HEK293T (cell line): ENCODE measurements at regions not wholly inside any gene's neighbourhood (a gene's known extent, or its start where the extent isn't known, plus 50 kb on each side); places are given as distances from the start of the nearest gene placed in this dataset.
A peak's percentile ranks its signal among the peaks of the same experiment; 100 is the strongest.

Experiments used
- CTCF ChIA-PET: fragments of 350-600 bp; formaldehyde crosslinking; extraction: SDS; loops from one replicate; lab custom pipeline; 2021; ENCODE audit warnings: antibody characterized with exemption, inconsistent platforms; lab: Yijun Ruan, JAX
- POLR2A ChIA-PET: fragments of 350-600 bp; formaldehyde crosslinking; extraction: SDS; loops from one replicate; lab custom pipeline; 2020; ENCODE audit warnings: antibody characterized with exemption, inconsistent platforms; lab: Yijun Ruan, JAX
- DNase-seq: peaks from one replicate; pipeline ENCODE4 v3.0.0; 2012; ENCODE audit warnings: mixed read lengths; ENCODE audit errors: extremely low spot score
- ARNT ChIP-seq: fragments of 450-650 bp; IDR thresholded peaks from 2 replicates; pipeline ENCODE4 v1.6.1; 2017; ENCODE audit warnings: mild to moderate bottlenecking
- BHLHE40 ChIP-seq: fragments of 450-650 bp; IDR thresholded peaks from 2 replicates; pipeline ENCODE4 v1.6.1; 2016; ENCODE audit warnings: mild to moderate bottlenecking, moderate library complexity, borderline replicate concordance
- CTBP1 ChIP-seq: fragments of 450-650 bp; IDR thresholded peaks from 2 replicates; pipeline ENCODE4 v1.6.1; 2016; ENCODE audit warnings: borderline replicate concordance
- ELF4 ChIP-seq: fragments of 450-650 bp; IDR thresholded peaks from 2 replicates; pipeline ENCODE4 v1.6.1; 2017; ENCODE audit warnings: antibody characterized with exemption
- FOXA1 ChIP-seq: fragments of 450-650 bp; IDR thresholded peaks from 2 replicates; pipeline ENCODE4 v1.6.1; 2016; ENCODE audit warnings: mild to moderate bottlenecking
- FOXK2 ChIP-seq: fragments of 450-650 bp; IDR thresholded peaks from 2 replicates; pipeline ENCODE4 v1.6.1; 2016; ENCODE audit warnings: mild to moderate bottlenecking
- FOXM1 ChIP-seq: fragments of 450-650 bp; IDR thresholded peaks from 2 replicates; pipeline ENCODE4 v1.6.1; 2017; ENCODE audit warnings: mild to moderate bottlenecking, borderline replicate concordance
- HDGF ChIP-seq: fragments of 450-650 bp; IDR thresholded peaks from 2 replicates; pipeline ENCODE4 v1.6.1; 2017; ENCODE audit warnings: antibody characterized with exemption, borderline replicate concordance
- L3MBTL2 ChIP-seq: fragments of 450-650 bp; conservative IDR thresholded peaks from 2 replicates; pipeline ENCODE4 v1.6.1; 2016; ENCODE audit warnings: mild to moderate bottlenecking
- LEF1 ChIP-seq: fragments of 450-650 bp; IDR thresholded peaks from 2 replicates; pipeline ENCODE4 v1.6.1; 2017; ENCODE audit warnings: mild to moderate bottlenecking, borderline replicate concordance
- NFRKB ChIP-seq: fragments of 450-650 bp; IDR thresholded peaks from 2 replicates; pipeline ENCODE4 v1.6.1; 2016; ENCODE audit warnings: mild to moderate bottlenecking, moderate library complexity
- SP1 ChIP-seq: fragments of 450-650 bp; IDR thresholded peaks from 2 replicates; pipeline ENCODE4 v1.6.1; 2017
- SUZ12 ChIP-seq: fragments of 450-650 bp; IDR thresholded peaks from 2 replicates; pipeline ENCODE4 v1.6.1; 2016; ENCODE audit warnings: mild to moderate bottlenecking
- TARDBP ChIP-seq: fragments of 450-650 bp; IDR thresholded peaks from 2 replicates; pipeline ENCODE4 v1.6.1; 2016
- ZNF384 ChIP-seq: fragments of 450-650 bp; IDR thresholded peaks from 2 replicates; pipeline ENCODE4 v1.6.1; 2016
- TF ChIP-seq, protein P1 (sequence below): fragments of 450-650 bp; IDR thresholded peaks from 2 replicates; pipeline ENCODE4 v1.6.1; 2016

DNA sequence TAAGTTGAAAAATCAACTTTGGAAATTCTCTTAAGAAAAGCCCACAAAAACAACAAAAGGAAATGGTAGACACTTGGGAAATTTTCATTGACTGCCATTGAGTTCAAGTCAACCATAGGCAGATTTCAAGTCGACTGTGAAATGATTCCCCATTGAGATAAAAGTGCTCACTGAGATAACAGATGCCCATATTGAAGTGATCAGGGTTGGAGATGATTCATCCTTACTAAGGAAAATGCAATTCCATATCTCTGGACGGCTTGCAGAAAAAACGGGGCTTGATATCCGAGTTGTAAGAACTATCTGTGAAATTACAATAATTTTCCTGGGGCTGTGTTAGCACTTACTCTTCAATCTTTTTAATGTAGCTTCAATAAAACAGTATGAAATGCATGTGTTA lies 373.1 kb upstream of the THRB start:
- TF ChIP-seq SUZ12 (no peak), ZNF384 (no peak), FOXA1 (no peak), ELF4 (no peak), BHLHE40 (no peak), CTBP1 (no peak)
- ChIA-PET CTCF (no interaction called here), POLR2A (no interaction called here)
- DNase-seq = no peak

DNA sequence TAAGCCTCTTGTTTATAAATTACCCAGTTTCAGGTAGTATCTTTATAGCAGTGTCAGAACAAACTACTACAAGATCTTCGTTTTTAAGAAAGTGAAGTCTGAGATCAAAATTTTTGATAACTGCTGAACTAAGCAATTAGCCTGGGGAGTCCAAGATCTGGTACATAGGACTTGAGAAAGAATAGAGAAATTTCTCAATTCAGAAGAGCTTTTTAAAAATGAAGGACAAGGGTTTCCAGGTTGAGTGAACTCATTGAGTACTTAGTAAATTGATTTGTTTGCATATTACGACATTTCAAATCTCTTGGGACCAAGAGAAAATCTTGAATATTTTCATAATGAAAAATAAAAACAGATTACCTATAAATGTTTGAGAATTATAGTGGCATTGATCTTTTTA lies 386.6 kb upstream of the THRB start:
- TF ChIP-seq NFRKB (no peak), L3MBTL2 (no peak), ARNT (no peak), HDGF (no peak), ZNF384 (no peak), FOXA1 (no peak), LEF1 (no peak), SUZ12 (no peak), FOXK2 (no peak), CTBP1 (no peak), FOXM1 (no peak)
- ChIA-PET POLR2A (no interaction called here), CTCF (no interaction called here)
- no peak for DNase-seq

DNA sequence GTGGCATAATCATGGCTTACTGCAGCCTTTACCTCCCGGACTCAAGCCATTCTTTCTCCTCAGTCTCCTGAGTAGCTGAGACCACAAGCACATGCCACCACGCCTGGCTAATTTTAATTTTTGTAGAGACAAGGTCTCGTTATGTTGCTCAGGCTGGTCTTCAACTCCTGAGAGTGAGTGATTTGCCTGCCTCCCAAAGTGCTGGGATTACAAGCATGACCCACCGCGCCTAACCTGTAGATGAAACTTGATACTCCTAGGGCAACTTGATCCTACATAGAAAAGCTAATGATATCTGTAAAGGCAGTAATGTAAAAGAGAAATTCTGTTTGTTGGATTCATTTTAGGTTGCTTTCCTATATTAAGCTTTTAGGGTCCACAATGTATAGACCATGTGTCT lies 391.9 kb upstream of the THRB start:
- DNase-seq = no peak
- TF ChIP-seq FOXM1 = no peak
- no peak for TF ChIP-seq ZNF384
- no peak for TF ChIP-seq FOXA1
- TF ChIP-seq, protein P1, sequence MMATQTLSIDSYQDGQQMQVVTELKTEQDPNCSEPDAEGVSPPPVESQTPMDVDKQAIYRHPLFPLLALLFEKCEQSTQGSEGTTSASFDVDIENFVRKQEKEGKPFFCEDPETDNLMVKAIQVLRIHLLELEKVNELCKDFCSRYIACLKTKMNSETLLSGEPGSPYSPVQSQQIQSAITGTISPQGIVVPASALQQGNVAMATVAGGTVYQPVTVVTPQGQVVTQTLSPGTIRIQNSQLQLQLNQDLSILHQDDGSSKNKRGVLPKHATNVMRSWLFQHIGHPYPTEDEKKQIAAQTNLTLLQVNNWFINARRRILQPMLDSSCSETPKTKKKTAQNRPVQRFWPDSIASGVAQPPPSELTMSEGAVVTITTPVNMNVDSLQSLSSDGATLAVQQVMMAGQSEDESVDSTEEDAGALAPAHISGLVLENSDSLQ = no peak
- no peak for TF ChIP-seq L3MBTL2
- no peak for TF ChIP-seq SUZ12
- ChIA-PET CTCF (interaction anchor here (0.7 kb wide), 1 partner anchor 494 kb away, joined by 3 read pairs; no protein-coding TSS in a partner anchor), POLR2A (no interaction called here)

DNA sequence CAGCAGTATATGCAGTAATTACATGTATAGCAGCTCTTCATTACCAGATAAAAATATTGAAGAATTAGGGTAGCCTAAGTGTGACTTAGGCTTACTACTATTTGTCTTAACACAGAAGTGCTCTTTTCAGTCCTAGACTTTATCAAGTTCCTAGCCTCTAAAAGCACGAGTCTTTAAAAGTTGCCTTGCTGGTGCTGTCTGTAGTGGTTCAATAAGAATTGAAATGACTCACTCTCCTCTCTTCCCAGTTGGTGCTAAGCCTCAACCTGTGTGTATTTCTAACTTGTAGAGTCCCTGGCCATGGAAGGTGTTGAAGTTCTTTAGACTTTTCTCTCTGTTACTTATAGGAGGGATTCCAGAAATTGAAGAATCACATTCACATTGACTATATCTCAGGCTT lies 395.4 kb upstream of the THRB start:
- ChIA-PET POLR2A (no interaction called here), CTCF (no interaction called here)
- TF ChIP-seq CTBP1 (no peak), BHLHE40 (no peak)
- DNase-seq = no peak

DNA sequence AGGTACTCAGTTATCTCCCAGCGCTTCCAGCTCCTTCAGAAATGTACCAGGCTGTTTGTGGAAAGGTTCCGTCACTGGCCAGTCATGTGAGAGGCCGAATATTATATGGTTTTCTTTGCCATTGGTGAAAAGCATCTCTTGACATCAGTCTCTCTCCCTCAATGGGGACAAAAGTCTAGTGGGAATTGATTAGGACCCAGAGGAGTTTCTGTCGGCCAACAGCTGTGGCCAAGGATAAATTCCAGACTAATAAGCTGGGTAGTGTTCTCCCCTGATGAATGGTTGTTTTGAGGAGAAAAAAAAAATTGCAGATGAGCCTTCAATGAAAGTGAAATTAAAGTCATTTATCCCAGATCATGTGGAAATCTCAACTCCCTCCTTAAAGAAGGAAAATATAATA lies 404.7 kb upstream of the THRB start:
- no peak for DNase-seq
- ChIA-PET POLR2A (no interaction called here), CTCF (no interaction called here)
- no peak for TF ChIP-seq ELF4
- TF ChIP-seq FOXK2 = no peak
- TF ChIP-seq ARNT = no peak
- TF ChIP-seq CTBP1 = no peak
- no peak for TF ChIP-seq LEF1
- no peak for TF ChIP-seq SUZ12
- no peak for TF ChIP-seq HDGF
- TF ChIP-seq FOXA1 = no peak
- TF ChIP-seq, protein P1 = no peak
- TF ChIP-seq L3MBTL2 = no peak
- TF ChIP-seq FOXM1 = no peak
- TF ChIP-seq SP1 = no peak
- TF ChIP-seq TARDBP = no peak
- TF ChIP-seq ZNF384 = no peak
- no peak for TF ChIP-seq NFRKB
- TF ChIP-seq BHLHE40 = no peak

DNA sequence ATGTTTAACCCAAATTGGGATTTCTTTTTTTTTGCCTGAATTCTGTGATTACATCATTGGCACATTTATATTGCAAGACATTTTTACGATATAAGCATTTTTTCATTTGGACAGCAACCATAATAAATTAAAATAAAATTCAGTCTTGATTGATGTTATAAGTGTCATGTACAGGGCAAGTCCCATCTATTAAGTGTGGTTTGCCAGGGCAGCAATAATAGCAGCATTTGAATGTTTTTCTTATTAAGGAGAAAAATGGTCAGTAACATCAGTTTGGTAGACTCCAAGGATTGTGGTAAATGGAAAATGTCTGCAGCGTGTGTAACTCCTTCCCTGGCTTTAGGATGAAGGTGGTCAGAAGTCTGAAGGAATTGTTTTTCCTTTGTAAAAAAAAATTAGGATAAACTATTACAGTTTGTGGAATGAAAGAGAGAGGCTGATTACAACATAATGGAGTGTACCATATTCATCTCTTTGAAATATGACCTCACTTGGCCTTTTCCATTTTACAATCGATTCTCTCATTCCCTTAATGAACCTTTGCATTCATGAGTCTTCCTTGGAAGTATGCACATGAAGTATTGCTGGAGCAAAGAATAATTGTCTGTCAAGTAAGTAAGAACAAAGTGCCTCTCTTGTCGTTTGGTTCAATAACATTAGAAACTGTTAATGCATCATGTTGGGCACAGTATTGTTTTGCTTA lies 405.4 kb upstream of the THRB start:
- POLR2A ChIA-PET = no interaction called here
- no peak for DNase-seq
- CTCF ChIA-PET = no interaction called here
- TF ChIP-seq, protein P1 = peak; percentile 72
- TF ChIP-seq CTBP1 = no peak

DNA sequence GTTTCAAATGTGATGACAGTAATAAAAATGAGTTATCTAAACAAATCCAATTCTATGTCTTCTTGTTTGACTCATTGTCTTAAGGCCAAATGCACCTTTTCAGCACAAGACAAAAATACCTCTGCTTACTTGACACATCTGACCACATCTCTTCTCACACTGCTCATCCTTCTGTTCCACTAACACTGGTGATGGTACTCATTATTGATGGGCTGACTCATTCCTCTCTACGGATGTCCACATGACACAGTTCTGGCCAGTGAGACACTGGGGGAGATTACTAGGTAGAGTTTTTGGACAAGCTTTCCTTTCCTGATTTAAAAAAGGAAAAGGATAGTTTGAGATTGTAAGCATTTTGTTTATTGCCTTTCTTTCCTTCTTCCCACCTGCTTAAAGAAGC lies 410.6 kb upstream of the THRB start:
- ChIA-PET POLR2A (no interaction called here), CTCF (no interaction called here)
- DNase-seq = no peak
- no peak for TF ChIP-seq ARNT
- TF ChIP-seq, protein P1 = no peak
- no peak for TF ChIP-seq NFRKB
- TF ChIP-seq LEF1 = no peak
- TF ChIP-seq FOXM1 = no peak
- no peak for TF ChIP-seq SUZ12
- no peak for TF ChIP-seq ZNF384
- TF ChIP-seq HDGF = no peak
- TF ChIP-seq BHLHE40 = no peak
- no peak for TF ChIP-seq ELF4
- TF ChIP-seq FOXA1 = no peak
- TF ChIP-seq L3MBTL2 = no peak
- TF ChIP-seq CTBP1 = no peak
- no peak for TF ChIP-seq TARDBP
- no peak for TF ChIP-seq SP1
- TF ChIP-seq FOXK2 = no peak
